ENCODE measurements at regions not wholly inside any gene's neighbourhood (a gene's known extent, or its start where the extent isn't known, plus 50 kb on each side); places are given as distances from the start of the nearest gene placed in this dataset.
A peak's percentile ranks its signal among the peaks of the same experiment; 100 is the strongest.
"Not testable (repeated sequence)": the region's sequence is repeated elsewhere in the genome, so short reads cannot be mapped to it uniquely, and the experiment has no call there.

- not testable (repeated sequence) for H3K4me1 Mint-ChIP-seq (ENCODE audit: unreplicated experiment); H3K9me3 Mint-ChIP-seq; H3K36me3 Mint-ChIP-seq; H3K27me3 Mint-ChIP-seq
- H3K4me3 Mint-ChIP-seq = peak overlapping the region; percentile 92
- H3K27ac Mint-ChIP-seq = peak overlapping the region; percentile 98
- peak; percentile 78 for DNase-seq (ENCODE audit: extremely low spot score, unreplicated experiment)
Measured at GRCh38 chr1:146376708-146377496, 148.1 kb upstream of the NOTCH2NLA start.

DNA sequence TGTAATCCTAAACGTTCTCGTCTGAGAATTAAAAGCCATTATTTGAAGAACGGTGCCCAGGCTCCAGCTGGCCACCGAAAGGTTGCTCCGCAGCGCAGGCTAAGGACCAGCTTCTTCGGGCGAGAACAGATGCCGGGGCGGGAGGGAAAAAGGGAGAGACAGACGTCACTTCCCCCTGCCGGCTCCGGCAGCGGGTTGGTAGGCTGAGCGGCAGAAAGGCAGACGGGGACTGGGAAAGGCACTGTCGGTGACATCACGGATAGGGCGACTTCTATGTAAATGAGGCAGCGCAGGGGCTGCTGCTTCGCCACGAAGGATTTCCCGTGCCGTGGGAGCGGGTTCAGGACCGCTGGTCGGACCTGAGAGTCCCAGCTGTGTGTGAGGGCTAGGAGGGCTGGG lies 147.5 kb upstream of the NOTCH2NLA start:
- not testable (repeated sequence) for H3K36me3 Mint-ChIP-seq; H3K27me3 Mint-ChIP-seq; H3K4me1 Mint-ChIP-seq (ENCODE audit: unreplicated experiment); H3K9me3 Mint-ChIP-seq
- H3K27ac Mint-ChIP-seq = peak overlapping the region; percentile 98
- peak overlapping the region; percentile 92 for H3K4me3 Mint-ChIP-seq
- DNase-seq (ENCODE audit: extremely low spot score, unreplicated experiment) = peak; percentile 85

DNA sequence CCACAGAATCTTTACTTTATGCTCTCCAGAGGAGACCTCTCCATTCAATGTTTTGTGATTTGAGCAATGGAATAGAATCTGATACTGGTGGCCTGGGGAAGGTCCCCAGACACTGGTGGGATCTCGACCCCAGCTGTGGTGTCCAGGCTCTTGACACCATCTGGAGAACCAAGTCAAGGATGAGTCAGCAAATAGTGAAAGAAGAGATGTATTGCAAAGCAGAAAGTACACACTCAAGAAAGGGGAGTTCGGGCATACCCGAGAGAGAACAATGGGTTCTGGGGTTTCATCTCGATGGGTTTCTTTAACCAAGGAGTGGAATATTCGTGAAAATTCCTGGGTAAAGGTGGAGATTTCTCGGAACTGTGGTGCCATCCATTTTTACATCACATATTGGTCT lies 146.3 kb upstream of the NOTCH2NLA start:
- not testable (repeated sequence) for DNase-seq (ENCODE audit: extremely low spot score, unreplicated experiment); H3K36me3 Mint-ChIP-seq; H3K4me1 Mint-ChIP-seq (ENCODE audit: unreplicated experiment); H3K9me3 Mint-ChIP-seq; H3K27me3 Mint-ChIP-seq
- peak overlapping the region; percentile 20 for H3K27ac Mint-ChIP-seq
- H3K4me3 Mint-ChIP-seq = peak overlapping the region; percentile 30

DNA sequence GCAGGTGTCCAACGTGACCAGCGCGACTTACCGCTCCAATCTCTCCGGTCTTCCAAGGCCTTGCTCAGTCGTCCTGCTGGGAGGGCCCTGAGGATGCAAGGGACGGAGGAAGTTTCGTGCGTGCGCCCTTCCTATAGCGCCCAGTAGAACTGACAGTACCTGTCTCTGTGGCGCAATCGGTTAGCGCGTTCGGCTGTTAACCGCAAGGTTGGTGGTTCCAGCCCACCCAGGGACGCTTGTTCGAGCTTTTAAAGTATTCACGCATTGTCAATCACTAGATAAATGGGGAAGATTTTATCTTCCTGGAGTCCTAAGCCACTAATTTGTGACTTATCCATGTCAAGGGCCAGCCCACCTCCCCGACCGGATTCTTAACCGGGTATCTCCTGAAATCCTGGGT lies 141.1 kb upstream of the NOTCH2NLA start:
- not testable (repeated sequence) for H3K27me3 Mint-ChIP-seq; H3K4me1 Mint-ChIP-seq (ENCODE audit: unreplicated experiment); H3K9me3 Mint-ChIP-seq; DNase-seq (ENCODE audit: extremely low spot score, unreplicated experiment); H3K36me3 Mint-ChIP-seq
- Mint-ChIP-seq H3K4me3 (peak overlapping the region; percentile 91), H3K27ac (peak overlapping the region; percentile 82)

GRCh38 chr1:146355373-146355772 lies 126.6 kb upstream of the NOTCH2NLA start:
- not testable (repeated sequence) for H3K36me3 Mint-ChIP-seq

DNA sequence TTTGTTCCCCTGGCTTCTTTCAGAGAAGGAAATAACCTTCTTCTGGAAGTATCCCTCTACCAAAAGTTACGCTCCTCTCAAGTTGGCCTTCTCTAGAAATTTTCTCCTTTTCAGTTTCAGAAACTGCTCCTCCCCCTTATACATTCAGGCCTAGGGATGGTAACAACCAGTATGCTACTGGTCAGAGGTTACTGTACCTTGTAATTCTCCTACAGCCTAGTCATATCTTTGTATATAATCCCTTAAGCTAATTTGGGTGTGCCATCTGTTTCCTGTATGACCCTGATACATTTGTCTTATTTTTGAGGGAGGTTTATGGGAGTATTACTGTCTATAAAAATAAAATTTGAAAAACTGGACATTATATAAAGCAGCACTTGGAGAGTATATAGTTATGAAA lies 98.0 kb upstream of the NOTCH2NLA start:
- H3K9me3 Mint-ChIP-seq; H3K36me3 Mint-ChIP-seq; H3K4me1 Mint-ChIP-seq (ENCODE audit: unreplicated experiment); H3K27ac Mint-ChIP-seq; DNase-seq (ENCODE audit: extremely low spot score, unreplicated experiment); H3K27me3 Mint-ChIP-seq; H3K4me3 Mint-ChIP-seq: not testable (repeated sequence)

More at GRCh38 chr1:146355373-146355772, 126.6 kb upstream of the NOTCH2NLA start:
- H3K27ac Mint-ChIP-seq; H3K4me3 Mint-ChIP-seq; H3K4me1 Mint-ChIP-seq (ENCODE audit: unreplicated experiment); H3K27me3 Mint-ChIP-seq; H3K9me3 Mint-ChIP-seq; DNase-seq (ENCODE audit: extremely low spot score, unreplicated experiment): not testable (repeated sequence)

GRCh38 chr1:146324463-146324862 lies 95.6 kb upstream of the NOTCH2NLA start:
- not testable (repeated sequence) for H3K4me1 Mint-ChIP-seq (ENCODE audit: unreplicated experiment); H3K27me3 Mint-ChIP-seq; H3K27ac Mint-ChIP-seq; DNase-seq (ENCODE audit: extremely low spot score, unreplicated experiment); H3K36me3 Mint-ChIP-seq; H3K4me3 Mint-ChIP-seq; H3K9me3 Mint-ChIP-seq

GRCh38 chr1:146323302-146323701 lies 94.5 kb upstream of the NOTCH2NLA start:
- not testable (repeated sequence) for DNase-seq (ENCODE audit: extremely low spot score, unreplicated experiment); H3K4me3 Mint-ChIP-seq; H3K9me3 Mint-ChIP-seq; H3K27me3 Mint-ChIP-seq; H3K36me3 Mint-ChIP-seq; H3K4me1 Mint-ChIP-seq (ENCODE audit: unreplicated experiment); H3K27ac Mint-ChIP-seq

- H3K4me3 Mint-ChIP-seq; DNase-seq (ENCODE audit: extremely low spot score, unreplicated experiment); H3K36me3 Mint-ChIP-seq; H3K4me1 Mint-ChIP-seq (ENCODE audit: unreplicated experiment); H3K27ac Mint-ChIP-seq; H3K9me3 Mint-ChIP-seq; H3K27me3 Mint-ChIP-seq: not testable (repeated sequence)
Measured at GRCh38 chr1:146322893-146323292, 94.1 kb upstream of the NOTCH2NLA start.

DNA sequence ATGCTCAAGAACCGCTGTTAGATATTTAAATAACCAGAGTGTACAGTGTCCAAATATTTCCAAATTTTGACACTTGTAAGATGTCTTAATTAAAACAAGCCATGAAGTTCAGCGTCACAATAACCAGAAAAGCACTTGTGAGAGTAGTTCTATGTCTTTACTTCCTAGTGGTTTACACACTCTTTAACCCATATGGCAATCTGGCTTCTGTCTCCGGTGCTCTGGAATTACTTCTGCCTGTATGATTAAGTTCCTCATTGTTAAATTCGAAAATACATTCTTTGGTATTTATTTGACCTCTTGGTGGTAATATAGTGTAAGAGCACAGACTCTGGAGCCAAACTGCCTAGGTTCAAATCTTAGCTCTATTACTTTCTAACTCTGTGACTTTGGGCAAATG lies 89.9 kb upstream of the NOTCH2NLA start:
- not testable (repeated sequence) for H3K4me1 Mint-ChIP-seq (ENCODE audit: unreplicated experiment); H3K27ac Mint-ChIP-seq; H3K36me3 Mint-ChIP-seq; H3K9me3 Mint-ChIP-seq; H3K27me3 Mint-ChIP-seq; DNase-seq (ENCODE audit: extremely low spot score, unreplicated experiment); H3K4me3 Mint-ChIP-seq

- H3K9me3 Mint-ChIP-seq; H3K27me3 Mint-ChIP-seq; H3K4me3 Mint-ChIP-seq; H3K36me3 Mint-ChIP-seq; H3K4me1 Mint-ChIP-seq (ENCODE audit: unreplicated experiment); H3K27ac Mint-ChIP-seq; DNase-seq (ENCODE audit: extremely low spot score, unreplicated experiment): not testable (repeated sequence)
Measured at GRCh38 chr1:146317785-146318184, 89.0 kb upstream of the NOTCH2NLA start.

- H3K4me3 Mint-ChIP-seq; H3K27ac Mint-ChIP-seq; H3K9me3 Mint-ChIP-seq; H3K27me3 Mint-ChIP-seq; H3K4me1 Mint-ChIP-seq (ENCODE audit: unreplicated experiment); DNase-seq (ENCODE audit: extremely low spot score, unreplicated experiment); H3K36me3 Mint-ChIP-seq: not testable (repeated sequence)
Measured at GRCh38 chr1:146314449-146315246, 85.8 kb upstream of the NOTCH2NLA start.

DNA sequence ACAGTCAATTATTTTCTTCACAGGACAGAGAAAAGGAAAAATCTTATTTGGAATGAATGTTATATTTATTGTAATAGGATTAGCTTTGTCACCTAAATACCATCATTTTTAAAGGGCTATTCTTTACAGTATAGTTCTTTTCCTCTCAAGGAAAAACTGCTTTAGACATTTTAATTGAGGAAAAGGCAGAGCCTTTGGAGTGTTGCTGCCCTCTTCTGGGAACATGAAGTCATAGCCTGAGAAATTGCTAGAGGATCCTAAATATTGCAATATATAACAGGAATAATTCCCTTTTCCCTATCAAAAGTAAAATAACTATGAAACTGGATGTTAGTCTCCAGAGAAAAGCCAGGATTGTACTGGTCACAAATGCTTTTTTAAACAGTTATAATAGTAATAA lies 81.8 kb upstream of the NOTCH2NLA start:
- not testable (repeated sequence) for DNase-seq (ENCODE audit: extremely low spot score, unreplicated experiment); H3K27me3 Mint-ChIP-seq; H3K4me3 Mint-ChIP-seq; H3K4me1 Mint-ChIP-seq (ENCODE audit: unreplicated experiment); H3K36me3 Mint-ChIP-seq; H3K27ac Mint-ChIP-seq; H3K9me3 Mint-ChIP-seq

- not testable (repeated sequence) for H3K27ac Mint-ChIP-seq; H3K9me3 Mint-ChIP-seq; H3K27me3 Mint-ChIP-seq; DNase-seq (ENCODE audit: extremely low spot score, unreplicated experiment); H3K36me3 Mint-ChIP-seq; H3K4me3 Mint-ChIP-seq; H3K4me1 Mint-ChIP-seq (ENCODE audit: unreplicated experiment)
Measured at GRCh38 chr1:146309427-146309826, 80.6 kb upstream of the NOTCH2NLA start.
